ENCODE measurements at regions not wholly inside any gene's neighbourhood (a gene's known extent, or its start where the extent isn't known, plus 50 kb on each side); places are given as distances from the start of the nearest gene placed in this dataset.

GRCh38 chr3:74165211-74165610 is 449.2 kb downstream of the CNTN3 start:
- Histone ChIP-seq H3K4me3 (no peak overlapping the region), H3K36me3 (ENCODE audit: control insufficient read depth in 4 of 4, insufficient read depth in 4 of 4, low read length in 4 of 4) (no peaks in the 10 kb centered on the region)
- WGBS, 2 donors, result 87 to 92% methylated on average over 4 of the region's 4 CpGs

GRCh38 chr3:74149466-74149865 is 465.0 kb downstream of the CNTN3 start:
- H3K27ac ChIP-seq (ENCODE audit: low read depth in 1 of 2, low read length in 1 of 2), result no peak overlapping the region
- H3K4me3 ChIP-seq, result no peak overlapping the region
- ATAC-seq (ENCODE audit: insufficient read depth, low FRiP score) (no peak), DNase-seq (no peak)
- H3K9me3 ChIP-seq (ENCODE audit: control insufficient read depth in 4 of 4, insufficient read depth in 3 of 4, low read length in 3 of 4), result no peaks in the 10 kb centered on the region
- no peak overlapping the region for H3K9ac ChIP-seq (ENCODE audit: insufficient read depth in 1 of 2, low read length in 2 of 2)
- H3K27me3 ChIP-seq (ENCODE audit: control insufficient read depth in 3 of 3, insufficient read depth in 3 of 3, low read length in 2 of 3), result no peaks in the 10 kb centered on the region
- H3K36me3 ChIP-seq (ENCODE audit: control insufficient read depth in 4 of 4, insufficient read depth in 4 of 4, low read length in 4 of 4), result no peaks in the 10 kb centered on the region
- no peak for TF ChIP-seq CTCF (IDR thresholded peaks at IDR 0.05; ENCODE audit: control extremely low read depth, extremely low read depth)
- H3K4me1 ChIP-seq (ENCODE audit: control insufficient read depth in 5 of 5, insufficient read depth in 5 of 5, low read length in 5 of 5), result no peaks in the 10 kb centered on the region

More at GRCh38 chr3:74165211-74165610, 449.2 kb downstream of the CNTN3 start:
- H3K4me1 ChIP-seq (ENCODE audit: control insufficient read depth in 5 of 5, insufficient read depth in 5 of 5, low read length in 5 of 5), result no peaks in the 10 kb centered on the region
- no peak for ATAC-seq (ENCODE audit: insufficient read depth, low FRiP score)
- no peak overlapping the region for H3K9ac ChIP-seq (ENCODE audit: insufficient read depth in 1 of 2, low read length in 2 of 2)
- no peak for TF ChIP-seq CTCF (IDR thresholded peaks at IDR 0.05; ENCODE audit: control extremely low read depth, extremely low read depth)
- no peak for DNase-seq
- H3K27ac ChIP-seq (ENCODE audit: low read depth in 1 of 2, low read length in 1 of 2), result no peak overlapping the region
- H3K9me3 ChIP-seq (ENCODE audit: control insufficient read depth in 4 of 4, insufficient read depth in 3 of 4, low read length in 3 of 4), result peaks cover 0 to 2% (median 0%) of the 10 kb centered on the region in 4 donors
- no peaks in the 10 kb centered on the region for H3K27me3 ChIP-seq (ENCODE audit: control insufficient read depth in 3 of 3, insufficient read depth in 3 of 3, low read length in 2 of 3)

GRCh38 chr3:74145277-74145676 is 469.2 kb downstream of the CNTN3 start:
- 78 to 92% methylated on average over 1 of the region's 1 CpG for WGBS, 2 donors
- Histone ChIP-seq H3K27ac (ENCODE audit: low read depth in 1 of 2, low read length in 1 of 2) (no peak overlapping the region), H3K9me3 (ENCODE audit: control insufficient read depth in 4 of 4, insufficient read depth in 3 of 4, low read length in 3 of 4) (no peaks in the 10 kb centered on the region), H3K4me1 (ENCODE audit: control insufficient read depth in 5 of 5, insufficient read depth in 5 of 5, low read length in 5 of 5) (no peaks in the 10 kb centered on the region), H3K9ac (ENCODE audit: insufficient read depth in 1 of 2, low read length in 2 of 2) (no peak overlapping the region), H3K4me3 (no peak overlapping the region), H3K36me3 (ENCODE audit: control insufficient read depth in 4 of 4, insufficient read depth in 4 of 4, low read length in 4 of 4) (no peaks in the 10 kb centered on the region), H3K27me3 (ENCODE audit: control insufficient read depth in 3 of 3, insufficient read depth in 3 of 3, low read length in 2 of 3) (no peaks in the 10 kb centered on the region)
- ATAC-seq (ENCODE audit: insufficient read depth, low FRiP score) (no peak), DNase-seq (no peak)
- no peak for TF ChIP-seq CTCF (IDR thresholded peaks at IDR 0.05; ENCODE audit: control extremely low read depth, extremely low read depth)

GRCh38 chr3:74139648-74140047 is 474.8 kb downstream of the CNTN3 start:
- no peak for ATAC-seq (ENCODE audit: insufficient read depth, low FRiP score)
- no peak overlapping the region for H3K27ac ChIP-seq (ENCODE audit: low read depth in 1 of 2, low read length in 1 of 2)
- peak; percentile 23 to 35 (median 24) for DNase-seq
- H3K4me3 ChIP-seq, result no peak overlapping the region
- WGBS, 2 donors, result 53 to 55% methylated on average over 3 of the region's 3 CpGs
- H3K9me3 ChIP-seq (ENCODE audit: control insufficient read depth in 4 of 4, insufficient read depth in 3 of 4, low read length in 3 of 4), result no peaks in the 10 kb centered on the region
- H3K27me3 ChIP-seq (ENCODE audit: control insufficient read depth in 3 of 3, insufficient read depth in 3 of 3, low read length in 2 of 3), result no peaks in the 10 kb centered on the region
- no peaks in the 10 kb centered on the region for H3K36me3 ChIP-seq (ENCODE audit: control insufficient read depth in 4 of 4, insufficient read depth in 4 of 4, low read length in 4 of 4)
- H3K4me1 ChIP-seq (ENCODE audit: control insufficient read depth in 5 of 5, insufficient read depth in 5 of 5, low read length in 5 of 5), result no peaks in the 10 kb centered on the region
- no peak overlapping the region for H3K9ac ChIP-seq (ENCODE audit: insufficient read depth in 1 of 2, low read length in 2 of 2)
- no peak for TF ChIP-seq CTCF (IDR thresholded peaks at IDR 0.05; ENCODE audit: control extremely low read depth, extremely low read depth)

Measured in lung (tissue), 11 donors.